NCI-H2227 (cell line): ENCODE measurements at regions not wholly inside any gene's neighbourhood (a gene's known extent, or its start where the extent isn't known, plus 50 kb on each side); places are given as distances from the start of the nearest gene placed in this dataset.

Experiments
- DNase-seq: peaks from one replicate; lab custom pipeline; 2025; ENCODE audit not compliant: unreplicated experiment; lab: John Stamatoyannopoulos, UW

DNA sequence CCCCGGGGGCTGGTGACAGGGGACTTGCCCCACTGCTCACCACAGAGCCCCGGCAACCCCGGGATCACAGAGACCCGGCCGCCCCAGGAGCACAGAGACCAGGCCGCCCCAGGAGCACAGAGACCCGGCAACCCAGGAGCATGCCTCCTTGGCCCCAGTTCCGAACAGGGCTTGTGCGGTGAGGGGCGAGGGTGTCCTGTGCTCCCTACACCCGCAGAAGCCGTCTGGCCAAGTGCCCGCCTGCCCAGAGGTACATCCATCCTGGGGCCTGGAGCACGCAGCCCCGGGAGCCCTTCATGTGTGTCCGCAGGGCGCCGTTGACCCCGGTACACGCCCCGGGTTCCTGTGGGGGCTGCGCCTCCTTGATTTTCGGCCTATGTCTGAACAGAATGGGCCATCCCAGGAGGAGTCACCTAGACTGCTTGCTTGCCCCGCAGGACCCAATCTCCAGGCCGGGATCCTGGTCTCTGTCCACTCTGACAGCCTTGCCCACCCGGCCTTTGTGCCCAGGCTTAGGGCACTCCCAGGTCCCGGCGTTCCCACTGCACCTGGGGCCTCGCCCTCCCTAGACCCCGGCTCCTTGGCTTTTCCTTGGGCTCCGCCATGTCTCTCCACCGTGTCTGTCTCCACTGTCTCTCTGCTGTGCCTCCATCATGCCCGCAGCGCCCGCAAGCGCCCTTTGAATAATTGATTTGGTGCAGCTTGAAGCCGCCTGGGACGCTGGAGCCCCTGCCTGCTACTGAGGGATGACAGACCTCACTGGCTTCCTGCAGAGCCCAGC is 219.8 kb downstream of the ERMARD start:
- DNase-seq = no peak

DNA sequence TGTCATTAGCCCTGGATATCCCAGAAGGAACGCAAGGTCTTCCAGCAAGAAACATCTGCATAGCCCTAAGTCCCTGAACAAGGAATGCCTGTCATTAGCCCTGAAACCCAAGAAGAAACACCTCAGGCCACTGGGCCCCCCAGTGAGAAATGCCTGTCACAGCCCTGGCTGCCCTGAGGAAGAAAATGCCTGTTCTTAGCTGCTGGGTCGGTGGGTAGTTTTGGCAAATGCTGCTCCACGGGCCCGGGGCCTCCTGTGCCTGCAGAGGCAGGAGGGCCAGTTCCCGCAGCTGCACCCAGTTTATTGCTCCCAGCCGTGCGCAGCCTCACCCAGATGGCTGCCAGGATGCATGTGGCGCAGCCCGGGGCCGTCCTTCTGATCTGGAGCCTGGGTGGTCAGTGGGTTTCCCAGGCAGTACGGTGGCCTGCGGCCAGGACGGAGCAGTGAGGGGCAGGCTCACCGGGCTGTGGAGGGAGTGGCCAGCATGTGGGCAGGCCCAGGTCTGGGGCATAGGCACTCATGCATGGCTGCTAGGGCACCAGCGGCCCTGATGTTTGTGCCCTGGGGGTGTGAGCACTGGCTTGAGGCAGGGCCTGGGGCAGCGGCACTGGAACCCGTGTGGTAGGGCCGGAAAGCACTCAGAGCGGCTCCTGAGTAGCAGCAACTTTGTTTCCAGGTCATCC is 219.0 kb downstream of the ERMARD start:
- DNase-seq = no peak

DNA sequence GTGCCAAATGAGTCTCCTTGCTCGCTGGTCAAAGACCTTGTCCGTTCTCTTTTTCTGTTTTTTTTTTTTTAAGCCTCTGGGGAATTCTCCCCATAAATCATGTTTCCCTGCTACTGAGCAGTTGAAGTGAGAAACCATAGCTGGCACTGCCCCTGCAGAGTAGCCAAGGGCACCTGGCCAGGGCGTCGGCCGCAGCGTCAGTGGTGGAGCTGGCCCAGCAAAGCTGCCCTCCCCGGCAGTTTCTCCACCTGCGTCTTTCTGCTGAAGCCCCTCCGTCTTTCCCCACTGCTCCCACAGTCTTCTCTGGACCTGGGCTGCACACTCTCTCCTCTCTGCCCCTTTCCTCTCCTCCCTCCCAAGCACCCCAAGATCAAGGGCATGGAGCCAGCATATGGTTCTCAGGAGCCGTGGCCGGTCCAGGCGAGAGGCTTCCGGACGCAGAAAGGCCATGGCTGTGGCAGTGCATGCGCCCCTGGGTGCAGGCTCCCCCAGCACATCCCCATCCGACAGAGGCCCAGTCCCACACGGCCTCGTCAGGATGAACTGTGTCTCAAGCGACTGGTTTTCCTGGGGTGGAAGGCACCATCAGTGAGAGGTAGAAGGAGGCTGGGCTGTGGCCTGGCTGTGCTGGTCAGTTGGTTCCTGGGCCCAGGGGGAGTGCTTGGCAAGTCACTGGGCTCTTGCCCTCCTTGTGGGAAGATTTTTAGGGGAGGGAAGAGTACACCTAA is 218.1 kb downstream of the ERMARD start:
- DNase-seq = no peak

DNA sequence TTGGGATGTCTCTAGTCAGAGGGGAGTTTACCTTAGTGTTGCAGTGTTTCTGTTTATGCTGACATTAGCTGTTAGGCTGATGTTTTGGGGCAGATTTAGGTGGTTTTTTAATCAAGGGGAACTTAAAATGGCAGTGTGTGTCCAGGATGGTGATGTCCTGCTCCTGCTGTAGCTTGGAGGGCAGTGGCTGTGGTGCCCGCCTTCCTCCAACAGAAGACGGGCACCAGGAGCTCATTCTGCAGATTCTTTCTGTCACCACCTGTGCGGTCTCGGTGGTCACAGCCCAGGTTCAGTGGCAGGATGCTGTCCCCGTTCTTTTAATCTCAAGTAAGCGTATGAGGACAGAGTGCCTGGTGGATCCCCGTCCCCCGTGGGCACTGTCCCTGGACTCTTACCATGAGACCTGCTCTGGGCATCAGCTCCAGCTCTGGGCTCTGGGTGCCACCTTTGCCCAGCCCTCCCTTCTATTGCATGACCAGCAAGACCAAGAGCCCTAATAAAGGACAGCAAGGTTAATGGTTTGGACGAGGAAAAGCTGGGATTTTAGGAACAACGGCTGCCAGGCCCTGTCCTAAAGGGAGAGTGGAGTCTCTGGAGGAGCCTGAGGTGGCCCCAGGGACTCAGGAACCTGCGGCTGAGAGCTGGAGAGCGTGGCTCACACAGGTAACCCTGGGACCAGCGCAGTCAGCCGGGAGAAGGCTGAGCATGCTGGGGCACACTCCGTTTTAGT is 217.3 kb downstream of the ERMARD start:
- no peak for DNase-seq

DNA sequence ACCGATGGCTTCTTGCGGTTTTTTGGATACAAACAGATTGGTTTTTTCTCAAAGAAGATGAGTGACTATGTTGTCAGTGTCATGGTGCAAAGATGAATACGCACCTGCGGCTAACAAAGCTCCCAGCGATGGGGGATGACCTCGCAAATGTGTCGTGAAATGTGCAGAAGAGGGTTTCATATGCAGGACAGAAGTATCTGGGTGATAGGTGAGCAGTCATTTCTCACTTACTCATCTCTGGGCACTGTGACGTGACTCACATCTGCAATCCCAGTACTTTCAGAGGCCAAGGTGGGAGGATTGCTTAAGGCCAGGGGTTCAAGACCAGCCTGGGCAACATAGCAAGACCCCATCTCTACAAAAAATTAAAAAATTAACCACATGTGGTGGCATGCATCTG is 216.3 kb downstream of the ERMARD start:
- DNase-seq = no peak

GRCh38 chr6:169966312-169967181 is 215.1 kb downstream of the ERMARD start:
- no peak for DNase-seq

DNA sequence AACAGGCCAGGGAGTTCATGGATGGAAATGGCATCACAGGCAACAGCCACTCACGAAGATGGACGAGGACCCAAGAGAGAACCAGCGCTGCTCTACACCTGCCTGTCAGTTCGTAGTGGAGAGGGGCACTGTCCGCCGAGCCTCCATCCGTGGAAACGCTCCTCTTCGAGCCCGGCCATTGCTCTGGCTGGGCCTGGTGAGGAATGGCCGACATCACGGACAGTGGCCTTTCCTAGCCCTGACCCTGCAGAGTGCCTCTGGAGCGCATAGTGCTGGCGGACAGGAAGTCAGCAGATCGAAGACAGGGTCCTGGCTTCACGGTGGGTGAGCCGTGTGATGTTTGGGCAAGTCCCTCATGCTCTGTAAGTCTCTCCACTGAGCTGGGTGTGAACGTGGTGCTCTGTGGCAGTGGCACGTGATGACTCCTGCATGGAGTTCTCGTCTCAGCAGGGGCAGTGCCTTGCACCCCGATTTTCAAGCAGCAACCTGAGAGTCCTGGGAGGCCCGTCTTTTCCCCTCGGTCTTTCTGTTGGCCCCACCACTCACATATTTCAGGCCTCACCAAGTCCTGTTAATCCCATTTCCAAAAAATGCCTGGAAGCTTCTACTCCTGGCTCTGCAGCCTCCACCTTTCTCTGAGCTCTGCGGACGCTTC is 214.4 kb downstream of the ERMARD start:
- DNase-seq = no peak

GRCh38 chr6:169965239-169965638 is 213.8 kb downstream of the ERMARD start:
- no peak for DNase-seq

DNA sequence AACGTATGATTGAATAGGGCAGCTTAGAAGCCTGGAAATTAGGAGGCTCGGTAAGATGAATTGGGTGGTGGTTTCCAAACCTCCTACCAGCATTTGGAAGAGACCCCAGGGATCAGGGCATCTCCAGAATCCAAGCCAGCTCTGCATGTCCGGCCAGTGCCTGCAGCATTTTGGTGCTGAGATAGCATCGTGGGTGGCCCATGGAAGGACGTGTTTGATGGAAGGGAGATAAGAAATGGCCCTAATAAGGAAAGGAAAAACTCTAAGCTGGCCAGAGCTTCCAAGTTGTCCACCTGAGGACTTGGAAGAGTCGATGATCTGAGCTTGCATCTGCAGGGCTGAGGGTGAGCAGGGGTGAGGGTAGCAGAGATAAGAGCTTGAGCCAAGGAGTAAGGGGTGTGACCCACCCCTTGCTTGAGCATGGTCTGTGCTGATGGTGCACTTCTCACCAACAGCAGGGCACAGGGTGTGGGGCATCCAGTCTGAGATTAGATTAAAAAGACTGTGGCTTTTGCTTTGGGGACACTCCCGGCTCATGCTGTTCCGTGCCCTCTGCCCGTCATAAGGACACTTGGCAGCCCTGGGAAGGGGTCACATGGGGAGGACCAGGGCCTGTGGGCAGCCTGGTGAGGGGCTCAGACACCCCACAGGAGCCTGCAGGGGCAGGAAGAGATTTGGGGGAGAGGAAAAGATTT is 213.2 kb downstream of the ERMARD start:
- no peak for DNase-seq

GRCh38 chr6:169963581-169964297 is 212.3 kb downstream of the ERMARD start:
- no peak for DNase-seq

DNA sequence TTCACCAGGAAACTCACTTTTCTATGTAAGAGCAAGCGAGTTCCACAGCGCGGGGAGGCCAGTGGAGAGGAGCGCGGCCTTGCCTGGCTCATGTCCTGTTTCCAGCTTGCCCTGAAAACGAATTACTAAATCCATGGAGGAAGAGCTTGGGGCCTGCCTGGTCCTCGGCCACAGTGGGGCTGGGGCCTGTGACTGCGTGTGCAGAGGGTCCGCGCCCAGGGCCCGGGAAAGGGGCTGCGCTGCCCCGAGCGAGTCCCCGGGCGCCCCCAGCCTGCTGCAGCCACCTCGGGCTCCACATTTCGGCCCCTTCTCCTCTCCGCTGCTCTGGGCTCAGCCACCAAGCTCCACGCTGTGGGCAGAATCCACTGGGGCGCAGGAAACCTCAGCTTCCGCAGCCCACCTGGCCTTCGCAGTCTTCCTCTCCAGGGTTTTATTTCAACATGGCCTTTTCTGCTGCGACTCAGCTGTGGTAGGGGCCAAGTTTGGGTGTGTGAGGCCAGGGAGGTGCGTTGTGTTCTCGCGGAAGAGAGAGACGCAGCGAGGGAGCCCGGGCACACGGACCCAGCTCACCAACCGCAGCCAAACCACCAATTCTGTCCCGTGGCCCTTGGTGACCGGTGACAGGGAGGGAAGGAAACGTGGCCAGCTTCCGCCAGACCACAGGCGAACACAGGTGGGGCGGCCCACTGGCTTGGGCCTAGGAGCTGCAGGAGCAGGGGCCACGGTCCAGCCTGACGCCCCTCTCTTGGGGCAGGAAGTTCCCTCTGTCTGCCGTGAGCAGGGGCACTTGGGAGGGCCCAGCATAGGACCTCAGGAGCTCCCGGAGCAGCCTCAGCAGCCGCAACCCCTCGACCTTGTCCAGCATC is 211.4 kb downstream of the ERMARD start:
- no peak for DNase-seq

DNA sequence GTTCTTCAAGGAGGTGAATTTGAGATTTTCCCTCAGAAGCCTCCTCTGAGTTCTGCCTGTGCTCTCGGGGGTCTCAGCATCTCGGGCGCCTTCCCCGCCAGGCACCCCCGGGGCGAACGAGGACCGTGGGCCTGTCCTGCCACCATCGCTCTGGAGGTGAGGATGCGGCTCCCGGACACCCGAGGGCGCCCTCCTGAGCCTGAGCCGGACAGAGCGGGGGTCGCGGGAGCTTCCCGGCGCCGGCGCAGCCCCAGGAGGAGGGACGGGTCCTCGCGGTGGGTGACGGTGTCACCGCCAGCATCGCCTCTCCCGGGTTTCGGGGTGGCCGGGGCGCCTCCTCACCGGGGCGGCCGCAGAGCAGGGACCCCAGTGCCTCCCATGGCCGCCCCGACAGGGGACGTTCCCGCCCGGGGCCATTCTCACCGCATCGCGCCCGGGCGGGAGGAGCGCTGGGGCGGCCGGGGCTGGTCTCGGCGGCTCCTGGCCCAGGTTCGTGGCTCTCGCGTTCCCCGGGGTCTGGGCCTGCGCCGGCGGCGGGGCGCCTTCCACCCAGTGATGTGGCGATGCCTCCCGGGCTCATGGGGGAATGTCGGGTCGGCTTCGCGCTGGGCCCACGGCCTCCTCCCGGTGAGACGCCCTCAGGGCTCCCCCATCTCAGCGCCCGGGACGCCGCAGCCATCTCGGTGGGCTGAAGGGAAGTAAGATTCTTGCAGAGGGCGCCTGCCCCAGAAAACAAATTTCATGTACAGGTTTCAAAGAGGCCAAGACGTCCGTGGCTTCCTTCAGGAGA is 210.5 kb downstream of the ERMARD start:
- no peak for DNase-seq

DNA sequence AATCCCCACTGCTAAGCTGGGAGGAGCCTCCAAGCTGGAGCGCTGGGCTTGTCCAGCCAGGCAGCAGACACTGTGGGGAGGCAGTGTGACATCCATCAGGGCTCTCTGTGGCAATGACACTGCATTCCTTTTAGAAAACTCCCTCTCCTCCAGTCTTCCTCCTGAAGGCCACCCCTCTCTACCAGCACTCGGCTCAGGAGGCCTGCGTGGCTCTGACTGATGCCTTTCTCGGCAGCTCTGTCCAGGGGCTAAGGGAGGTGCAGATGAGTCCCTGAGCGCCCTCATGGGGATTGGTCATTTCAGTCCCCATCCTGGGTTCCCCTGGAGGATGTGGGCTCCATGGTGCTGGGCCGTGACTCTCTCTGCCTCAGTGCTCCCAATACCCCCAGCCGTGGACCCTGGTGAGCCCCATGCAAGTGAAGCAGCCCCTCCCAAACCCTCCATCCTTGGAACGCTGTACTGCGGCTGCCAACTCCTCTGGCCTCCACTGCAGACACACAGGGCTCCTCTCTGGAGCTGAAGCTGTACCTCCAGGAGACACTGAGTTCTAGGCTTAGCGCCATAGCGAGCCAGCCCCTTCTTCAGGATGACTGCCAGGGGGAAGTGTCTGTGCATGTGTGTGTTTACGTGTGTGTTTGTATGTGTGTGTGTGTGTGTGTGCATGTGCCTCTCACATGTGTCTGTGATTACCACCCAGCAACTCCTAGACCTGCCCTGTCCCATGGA is 209.6 kb downstream of the ERMARD start:
- no peak for DNase-seq

GRCh38 chr6:169960521-169960885 is 209.1 kb downstream of the ERMARD start:
- DNase-seq = no peak

DNA sequence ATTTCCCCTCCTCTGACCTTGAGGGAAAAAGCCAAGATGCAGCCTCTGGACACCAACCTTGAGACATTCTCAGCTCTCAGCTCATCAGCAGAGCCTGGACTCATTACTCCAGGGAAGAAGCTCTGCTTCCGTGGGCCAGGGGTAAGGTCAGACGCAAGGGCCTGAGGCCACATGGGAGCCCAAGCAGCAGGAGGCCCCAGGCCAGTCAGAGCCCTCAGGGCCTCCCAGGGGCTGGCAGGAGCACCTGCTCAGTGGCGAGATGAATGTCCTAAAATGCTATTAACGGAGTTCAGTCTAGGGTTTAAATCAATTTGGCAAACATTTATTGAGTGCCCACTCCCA is 208.6 kb downstream of the ERMARD start:
- DNase-seq = no peak
